GM18951 (cell line): ENCODE measurements at regions not wholly inside any gene's neighbourhood (a gene's known extent, or its start where the extent isn't known, plus 50 kb on each side); places are given as distances from the start of the nearest gene placed in this dataset.

Source experiments
- POLR2A ChIP-seq: IDR thresholded peaks from 4 replicates; pipeline ENCODE4 v1.6.1; 2011; ENCODE audit warnings: mild to moderate bottlenecking; ENCODE audit not compliant: insufficient read length, insufficient read depth; ENCODE audit errors: extremely low read depth
- in situ Hi-C: fragments of 300-500 bp; cut with MboI; formaldehyde crosslinking; loops from one replicate; pipeline ENCODE4 v1.12.0; 2022; ENCODE audit warnings: low sequenced_read_pairs, mixed read lengths, inconsistent platforms; ENCODE audit not compliant: unreplicated experiment

- in situ Hi-C loops = no loop called here
- TF ChIP-seq POLR2A = no peak
These were observed 280.1 kb downstream of the SKAP2 start for GRCh38 chr7:26584326-26584725.

GRCh38 chr7:26584987-26585665, 279.3 kb downstream of the SKAP2 start:
- TF ChIP-seq POLR2A = no peak
- in situ Hi-C loops = no loop called here

- no peak for TF ChIP-seq POLR2A
- in situ Hi-C loops = no loop called here
These were observed 276.9 kb downstream of the SKAP2 start for GRCh38 chr7:26587536-26587935.

GRCh38 chr7:26588511-26588910, 275.9 kb downstream of the SKAP2 start:
- no peak for TF ChIP-seq POLR2A
- in situ Hi-C loops = no loop called here

GRCh38 chr7:26590709-26591108, 273.7 kb downstream of the SKAP2 start:
- in situ Hi-C loops = no loop called here
- no peak for TF ChIP-seq POLR2A

GRCh38 chr7:26592011-26592410, 272.4 kb downstream of the SKAP2 start:
- in situ Hi-C loops = no loop called here
- TF ChIP-seq POLR2A = no peak

GRCh38 chr7:26593393-26593792, 271.0 kb downstream of the SKAP2 start:
- in situ Hi-C loops = no loop called here
- TF ChIP-seq POLR2A = no peak

- in situ Hi-C loops = no loop called here
- TF ChIP-seq POLR2A = no peak
These were observed 270.5 kb downstream of the SKAP2 start for GRCh38 chr7:26593896-26594295.

- in situ Hi-C loops = no loop called here
- no peak for TF ChIP-seq POLR2A
These were observed 269.8 kb downstream of the SKAP2 start for GRCh38 chr7:26594553-26594952.

- no peak for TF ChIP-seq POLR2A
- in situ Hi-C loops = no loop called here
These were observed 265.5 kb downstream of the SKAP2 start for GRCh38 chr7:26598867-26599266.

- no peak for TF ChIP-seq POLR2A
- in situ Hi-C loops = no loop called here
These were observed 264.4 kb downstream of the SKAP2 start for GRCh38 chr7:26599982-26600381.

GRCh38 chr7:26600411-26600810, 264.0 kb downstream of the SKAP2 start:
- in situ Hi-C loops = no loop called here

GRCh38 chr7:26603631-26604030, 260.8 kb downstream of the SKAP2 start:
- in situ Hi-C loops = no loop called here

More at GRCh38 chr7:26600411-26600810, 264.0 kb downstream of the SKAP2 start:
- TF ChIP-seq POLR2A = no peak

GRCh38 chr7:26608402-26608801, 256.0 kb downstream of the SKAP2 start:
- in situ Hi-C loops = no loop called here

More at GRCh38 chr7:26603631-26604030, 260.8 kb downstream of the SKAP2 start:
- no peak for TF ChIP-seq POLR2A

More at GRCh38 chr7:26608402-26608801, 256.0 kb downstream of the SKAP2 start:
- TF ChIP-seq POLR2A = no peak
